ENCODE measurements at regions not wholly inside any gene's neighbourhood (a gene's known extent, or its start where the extent isn't known, plus 50 kb on each side); places are given as distances from the start of the nearest gene placed in this dataset.
A peak's percentile ranks its signal among the peaks of the same experiment; 100 is the strongest.

DNA sequence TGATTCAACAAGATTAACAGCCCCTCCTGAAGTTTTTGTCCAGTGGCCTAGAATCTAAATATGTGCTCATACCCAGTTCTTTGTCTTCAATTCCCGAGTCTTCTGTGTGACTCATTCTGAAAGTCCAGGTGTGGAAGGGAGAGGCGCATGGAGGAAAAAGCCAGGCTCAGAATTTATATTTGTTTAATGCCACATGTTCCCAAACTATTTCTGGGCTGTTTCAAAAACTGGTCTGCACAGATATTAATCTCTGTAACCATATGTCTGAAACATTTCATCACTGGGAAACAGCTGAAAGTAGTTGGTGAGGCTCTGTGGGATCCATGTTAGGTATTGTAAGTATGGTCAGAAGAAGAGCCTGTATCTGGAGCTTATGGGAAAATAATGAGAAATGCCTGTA lies 266.0 kb downstream of the PAX1 start:
- TF ChIP-seq, protein P1, sequence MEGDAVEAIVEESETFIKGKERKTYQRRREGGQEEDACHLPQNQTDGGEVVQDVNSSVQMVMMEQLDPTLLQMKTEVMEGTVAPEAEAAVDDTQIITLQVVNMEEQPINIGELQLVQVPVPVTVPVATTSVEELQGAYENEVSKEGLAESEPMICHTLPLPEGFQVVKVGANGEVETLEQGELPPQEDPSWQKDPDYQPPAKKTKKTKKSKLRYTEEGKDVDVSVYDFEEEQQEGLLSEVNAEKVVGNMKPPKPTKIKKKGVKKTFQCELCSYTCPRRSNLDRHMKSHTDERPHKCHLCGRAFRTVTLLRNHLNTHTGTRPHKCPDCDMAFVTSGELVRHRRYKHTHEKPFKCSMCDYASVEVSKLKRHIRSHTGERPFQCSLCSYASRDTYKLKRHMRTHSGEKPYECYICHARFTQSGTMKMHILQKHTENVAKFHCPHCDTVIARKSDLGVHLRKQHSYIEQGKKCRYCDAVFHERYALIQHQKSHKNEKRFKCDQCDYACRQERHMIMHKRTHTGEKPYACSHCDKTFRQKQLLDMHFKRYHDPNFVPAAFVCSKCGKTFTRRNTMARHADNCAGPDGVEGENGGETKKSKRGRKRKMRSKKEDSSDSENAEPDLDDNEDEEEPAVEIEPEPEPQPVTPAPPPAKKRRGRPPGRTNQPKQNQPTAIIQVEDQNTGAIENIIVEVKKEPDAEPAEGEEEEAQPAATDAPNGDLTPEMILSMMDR (IDR thresholded peaks at IDR 0.05; ENCODE audit: unreplicated experiment), result no peak
- ChIA-PET CTCF (interaction anchor here (1.1 kb wide), 1 partner anchor 252 kb away, joined by 4 read pairs; no protein-coding TSS in a partner anchor), POLR2A (interaction anchor here (1.4 kb wide), 1 partner anchor 23 kb away, joined by 4 read pairs; no protein-coding TSS in a partner anchor)
- no peak for DNase-seq (ENCODE audit: unreplicated experiment)
- Mint-ChIP-seq H3K27me3 (ENCODE audit: insufficient read depth, unreplicated experiment) (no peaks in the 10 kb centered on the region), H3K27ac (ENCODE audit: low read depth, unreplicated experiment) (peak overlapping the region; percentile 39), H3K4me3 (ENCODE audit: unreplicated experiment) (no peak overlapping the region), H3K9me3 (ENCODE audit: unreplicated experiment) (no peaks in the 10 kb centered on the region), H3K36me3 (ENCODE audit: insufficient read depth, unreplicated experiment) (no peaks in the 10 kb centered on the region), H3K4me1 (ENCODE audit: insufficient read depth, unreplicated experiment) (peaks cover 6% of the 10 kb centered on the region)
- no TSS peak for BruUV-seq (replicated peaks)
- intact Hi-C loops (cut with micrococcal nuclease), result no loop called here

DNA sequence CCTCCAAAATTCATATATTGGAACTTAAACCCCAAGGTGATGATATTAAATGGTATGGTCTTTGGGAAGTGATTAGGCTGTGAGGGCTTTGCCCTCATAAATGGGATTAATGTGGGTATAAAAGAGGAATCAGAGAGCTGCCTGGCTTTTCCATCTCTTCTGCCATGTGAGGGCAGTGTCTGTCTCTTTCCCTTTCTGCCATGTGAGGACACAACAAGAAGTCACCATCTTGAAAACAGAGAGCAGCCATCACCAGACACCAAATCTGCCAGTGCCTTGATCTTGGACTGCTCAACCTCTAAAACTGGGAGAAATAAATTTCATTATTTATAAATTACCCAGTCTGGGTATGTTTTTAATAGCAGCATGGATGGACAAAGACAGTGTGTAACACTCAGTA lies 263.0 kb downstream of the PAX1 start:
- POLR2A ChIA-PET, result no interaction called here
- H3K4me3 Mint-ChIP-seq (ENCODE audit: unreplicated experiment), result no peak overlapping the region
- TF ChIP-seq, protein P1 (IDR thresholded peaks at IDR 0.05; ENCODE audit: unreplicated experiment), result no peak
- no TSS peak for BruUV-seq (replicated peaks)
- no peak overlapping the region for H3K27ac Mint-ChIP-seq (ENCODE audit: low read depth, unreplicated experiment)
- H3K9me3 Mint-ChIP-seq (ENCODE audit: unreplicated experiment), result no peaks in the 10 kb centered on the region
- no peaks in the 10 kb centered on the region for H3K27me3 Mint-ChIP-seq (ENCODE audit: insufficient read depth, unreplicated experiment)
- intact Hi-C loops (cut with micrococcal nuclease), result no loop called here
- DNase-seq (ENCODE audit: unreplicated experiment), result no peak
- H3K36me3 Mint-ChIP-seq (ENCODE audit: insufficient read depth, unreplicated experiment), result no peaks in the 10 kb centered on the region
- CTCF ChIA-PET, result interaction anchor here (0.8 kb wide), 1 partner anchor 121 kb away, joined by 3 read pairs; no protein-coding TSS in a partner anchor
- peaks cover 6% of the 10 kb centered on the region for H3K4me1 Mint-ChIP-seq (ENCODE audit: insufficient read depth, unreplicated experiment)

DNA sequence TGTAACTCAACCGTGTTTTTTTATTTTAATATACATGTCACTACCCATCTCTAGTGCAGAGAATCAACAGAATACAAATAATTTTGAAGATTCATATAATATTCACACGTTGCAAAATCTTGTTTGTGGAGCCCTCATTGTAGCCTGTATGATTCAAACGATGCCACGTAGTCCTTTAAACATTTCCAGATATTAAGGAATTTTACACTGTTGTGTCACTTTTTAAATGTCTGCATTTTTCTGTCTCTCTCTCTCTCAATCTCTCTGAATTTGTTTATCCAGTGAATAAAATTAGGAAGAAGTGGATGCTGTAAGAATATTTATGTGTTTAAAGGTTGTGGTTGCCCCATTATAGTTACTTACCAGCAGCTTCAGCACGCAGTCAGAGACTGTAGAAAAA lies 262.0 kb downstream of the PAX1 start:
- Mint-ChIP-seq H3K9me3 (ENCODE audit: unreplicated experiment) (peaks cover 3% of the 10 kb centered on the region), H3K27me3 (ENCODE audit: insufficient read depth, unreplicated experiment) (no peaks in the 10 kb centered on the region), H3K36me3 (ENCODE audit: insufficient read depth, unreplicated experiment) (no peaks in the 10 kb centered on the region), H3K27ac (ENCODE audit: low read depth, unreplicated experiment) (no peak overlapping the region), H3K4me3 (ENCODE audit: unreplicated experiment) (no peak overlapping the region), H3K4me1 (ENCODE audit: insufficient read depth, unreplicated experiment) (peaks cover 6% of the 10 kb centered on the region)
- TF ChIP-seq, protein P1 (IDR thresholded peaks at IDR 0.05; ENCODE audit: unreplicated experiment), result no peak
- no TSS peak for BruUV-seq (replicated peaks)
- POLR2A ChIA-PET, result no interaction called here
- CTCF ChIA-PET, result interaction anchor here (1.0 to 1.4 kb wide), 3 partner anchors 12 to 248 kb away, joined by 3 to 4 read pairs (median 4); no protein-coding TSS in a partner anchor
- intact Hi-C loops (cut with micrococcal nuclease), result no loop called here
- DNase-seq (ENCODE audit: unreplicated experiment), result no peak

DNA sequence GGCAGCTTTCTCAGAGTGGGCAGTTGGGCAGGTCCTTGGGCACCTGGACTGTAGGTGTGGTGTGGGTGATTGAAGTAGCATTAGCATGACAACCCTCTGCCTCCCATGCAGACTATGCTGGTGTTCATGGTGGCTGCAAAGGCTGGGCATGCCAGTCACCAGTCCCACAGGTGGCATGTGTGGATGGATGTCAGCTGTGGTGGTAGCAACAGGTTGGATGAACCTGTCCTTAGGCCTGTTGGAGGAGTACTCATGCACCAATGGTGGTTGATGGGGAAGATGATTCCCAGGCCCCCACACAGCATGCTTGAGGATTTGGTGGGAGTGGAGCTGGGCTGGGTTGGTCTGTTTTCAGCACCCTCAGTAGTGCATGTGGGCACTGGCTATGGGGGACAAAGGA lies 251.1 kb downstream of the PAX1 start:
- TF ChIP-seq, protein P1 (IDR thresholded peaks at IDR 0.05; ENCODE audit: unreplicated experiment), result no peak
- no peak overlapping the region for H3K27ac Mint-ChIP-seq (ENCODE audit: low read depth, unreplicated experiment)
- BruUV-seq (replicated peaks), result no TSS peak
- ChIA-PET POLR2A (interaction anchor here (0.7 kb wide), 1 partner anchor 13 kb away, joined by 3 read pairs; no protein-coding TSS in a partner anchor), CTCF (interaction anchor here (0.5 to 0.7 kb wide), 2 partner anchors 317 to 514 kb away, joined by 3 read pairs; no protein-coding TSS in a partner anchor)
- no peaks in the 10 kb centered on the region for H3K4me1 Mint-ChIP-seq (ENCODE audit: insufficient read depth, unreplicated experiment)
- intact Hi-C loops (cut with micrococcal nuclease), result no loop called here
- peaks cover 16% of the 10 kb centered on the region for H3K27me3 Mint-ChIP-seq (ENCODE audit: insufficient read depth, unreplicated experiment)
- no peak overlapping the region for H3K4me3 Mint-ChIP-seq (ENCODE audit: unreplicated experiment)
- DNase-seq (ENCODE audit: unreplicated experiment), result no peak
- H3K36me3 Mint-ChIP-seq (ENCODE audit: insufficient read depth, unreplicated experiment), result no peaks in the 10 kb centered on the region
- H3K9me3 Mint-ChIP-seq (ENCODE audit: unreplicated experiment), result no peaks in the 10 kb centered on the region
